ENCODE measurements at regions not wholly inside any gene's neighbourhood (a gene's known extent, or its start where the extent isn't known, plus 50 kb on each side); places are given as distances from the start of the nearest gene placed in this dataset.

DNA sequence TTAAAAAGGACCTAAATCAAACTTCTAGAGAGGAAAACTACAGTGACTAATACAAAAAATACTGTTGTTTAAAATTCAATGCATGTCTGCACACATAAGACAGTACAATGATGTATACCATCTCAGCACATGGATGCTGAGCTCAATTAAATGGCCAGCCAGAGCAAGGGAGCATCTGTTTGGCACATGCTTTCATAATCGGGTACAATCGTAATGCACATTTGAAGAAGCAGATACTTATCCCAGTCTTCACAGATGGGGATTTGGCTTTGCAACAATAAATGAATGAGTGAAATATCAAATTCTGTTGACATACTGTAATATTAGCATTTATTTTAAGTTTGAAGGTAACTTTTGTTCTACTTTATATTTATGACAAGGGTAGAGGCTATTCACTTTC lies 187.8 kb downstream of the CRPPA start:
- Mint-ChIP-seq H3K27me3 (ENCODE audit: insufficient read depth, low read depth, poor library complexity) (no peaks in the 10 kb centered on the region), H3K9me3 (peaks cover 14% of the 10 kb centered on the region)
- H3K4me2 ChIP-seq: no peak overlapping the region

DNA sequence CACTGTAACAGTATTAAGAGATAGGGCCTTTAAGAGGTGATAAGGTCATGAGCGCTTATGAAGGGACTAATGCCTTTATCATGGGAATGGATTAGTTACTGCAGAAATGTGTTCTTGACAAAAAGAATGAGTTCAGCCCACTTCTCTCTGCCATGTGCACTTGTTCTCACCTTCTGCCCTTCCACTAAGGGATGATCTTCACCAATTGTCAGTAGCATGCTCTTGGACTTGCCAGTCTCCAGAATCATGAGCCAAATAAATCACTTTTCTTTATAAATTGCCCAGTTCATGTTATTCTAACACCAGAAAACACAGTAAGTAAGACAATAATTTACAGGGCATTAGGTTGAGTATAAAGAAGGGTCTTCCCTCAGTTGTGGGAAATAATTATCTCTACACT lies 189.1 kb downstream of the CRPPA start:
- H3K36me3 ChIP-seq (ENCODE audit: insufficient read depth): no peaks in the 10 kb centered on the region
- TF ChIP-seq POLR2AphosphoS5 (IDR thresholded peaks at IDR 0.05; ENCODE audit: low read depth) (no peak), CREB1 (CRISPR knock-in tag; IDR thresholded peaks at IDR 0.05; ENCODE audit: low read depth) (no peak), ZNF114 (CRISPR knock-in tag; IDR thresholded peaks at IDR 0.05) (no peak)
- TF ChIP-seq, protein P1, sequence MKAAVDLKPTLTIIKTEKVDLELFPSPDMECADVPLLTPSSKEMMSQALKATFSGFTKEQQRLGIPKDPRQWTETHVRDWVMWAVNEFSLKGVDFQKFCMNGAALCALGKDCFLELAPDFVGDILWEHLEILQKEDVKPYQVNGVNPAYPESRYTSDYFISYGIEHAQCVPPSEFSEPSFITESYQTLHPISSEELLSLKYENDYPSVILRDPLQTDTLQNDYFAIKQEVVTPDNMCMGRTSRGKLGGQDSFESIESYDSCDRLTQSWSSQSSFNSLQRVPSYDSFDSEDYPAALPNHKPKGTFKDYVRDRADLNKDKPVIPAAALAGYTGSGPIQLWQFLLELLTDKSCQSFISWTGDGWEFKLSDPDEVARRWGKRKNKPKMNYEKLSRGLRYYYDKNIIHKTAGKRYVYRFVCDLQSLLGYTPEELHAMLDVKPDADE (IDR thresholded peaks at IDR 0.05): no peak
- TF ChIP-seq, protein P2, sequence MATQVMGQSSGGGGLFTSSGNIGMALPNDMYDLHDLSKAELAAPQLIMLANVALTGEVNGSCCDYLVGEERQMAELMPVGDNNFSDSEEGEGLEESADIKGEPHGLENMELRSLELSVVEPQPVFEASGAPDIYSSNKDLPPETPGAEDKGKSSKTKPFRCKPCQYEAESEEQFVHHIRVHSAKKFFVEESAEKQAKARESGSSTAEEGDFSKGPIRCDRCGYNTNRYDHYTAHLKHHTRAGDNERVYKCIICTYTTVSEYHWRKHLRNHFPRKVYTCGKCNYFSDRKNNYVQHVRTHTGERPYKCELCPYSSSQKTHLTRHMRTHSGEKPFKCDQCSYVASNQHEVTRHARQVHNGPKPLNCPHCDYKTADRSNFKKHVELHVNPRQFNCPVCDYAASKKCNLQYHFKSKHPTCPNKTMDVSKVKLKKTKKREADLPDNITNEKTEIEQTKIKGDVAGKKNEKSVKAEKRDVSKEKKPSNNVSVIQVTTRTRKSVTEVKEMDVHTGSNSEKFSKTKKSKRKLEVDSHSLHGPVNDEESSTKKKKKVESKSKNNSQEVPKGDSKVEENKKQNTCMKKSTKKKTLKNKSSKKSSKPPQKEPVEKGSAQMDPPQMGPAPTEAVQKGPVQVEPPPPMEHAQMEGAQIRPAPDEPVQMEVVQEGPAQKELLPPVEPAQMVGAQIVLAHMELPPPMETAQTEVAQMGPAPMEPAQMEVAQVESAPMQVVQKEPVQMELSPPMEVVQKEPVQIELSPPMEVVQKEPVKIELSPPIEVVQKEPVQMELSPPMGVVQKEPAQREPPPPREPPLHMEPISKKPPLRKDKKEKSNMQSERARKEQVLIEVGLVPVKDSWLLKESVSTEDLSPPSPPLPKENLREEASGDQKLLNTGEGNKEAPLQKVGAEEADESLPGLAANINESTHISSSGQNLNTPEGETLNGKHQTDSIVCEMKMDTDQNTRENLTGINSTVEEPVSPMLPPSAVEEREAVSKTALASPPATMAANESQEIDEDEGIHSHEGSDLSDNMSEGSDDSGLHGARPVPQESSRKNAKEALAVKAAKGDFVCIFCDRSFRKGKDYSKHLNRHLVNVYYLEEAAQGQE (IDR thresholded peaks at IDR 0.05; ENCODE audit: unreplicated experiment): no peak

More for the DNA sequence above, 187.8 kb downstream of the CRPPA start:
- DNase-seq (ENCODE audit: low spot score) (no peak), ATAC-seq (no peak)
- Mint-ChIP-seq H3K36me3 (ENCODE audit: low read depth) (0 out of 3 replicates have a peak, but pooled peaks cover 5% of the 10 kb centered on the region), H3K27ac (no peak overlapping the region), H3K4me1 (no peaks in the 10 kb centered on the region), H3K4me3 (no peak overlapping the region)
- H3K4me3 ChIP-seq: no peak overlapping the region
- no peaks in the 10 kb centered on the region for H3F3A ChIP-seq (replicated peaks; ENCODE audit: low read depth)
- H2AFZ ChIP-seq: no peak overlapping the region
- no peaks in the 10 kb centered on the region for H4K20me1 ChIP-seq (replicated peaks; ENCODE audit: insufficient read depth)
- no peaks in the 10 kb centered on the region for H3K27me3 ChIP-seq (ENCODE audit: insufficient read depth)
- no peaks in the 10 kb centered on the region for H3K4me1 ChIP-seq (ENCODE audit: insufficient read depth)
- no peaks in the 10 kb centered on the region for H3K79me2 ChIP-seq (replicated peaks; ENCODE audit: insufficient read depth)
- H3K36me3 ChIP-seq (ENCODE audit: insufficient read depth): no peaks in the 10 kb centered on the region
- H3K27ac ChIP-seq (ENCODE audit: low read depth): no peak overlapping the region
- H3K9me2 ChIP-seq (ENCODE audit: insufficient read depth): no peaks in the 10 kb centered on the region
- no peak for TF ChIP-seq JUNB (IDR thresholded peaks at IDR 0.05; ENCODE audit: unreplicated experiment)
- no peak for TF ChIP-seq EZH2phosphoT487 (IDR thresholded peaks at IDR 0.05; ENCODE audit: unreplicated experiment)
- no peak for TF ChIP-seq NANOG (IDR thresholded peaks at IDR 0.05; ENCODE audit: borderline replicate concordance)
- TF ChIP-seq, protein P3, sequence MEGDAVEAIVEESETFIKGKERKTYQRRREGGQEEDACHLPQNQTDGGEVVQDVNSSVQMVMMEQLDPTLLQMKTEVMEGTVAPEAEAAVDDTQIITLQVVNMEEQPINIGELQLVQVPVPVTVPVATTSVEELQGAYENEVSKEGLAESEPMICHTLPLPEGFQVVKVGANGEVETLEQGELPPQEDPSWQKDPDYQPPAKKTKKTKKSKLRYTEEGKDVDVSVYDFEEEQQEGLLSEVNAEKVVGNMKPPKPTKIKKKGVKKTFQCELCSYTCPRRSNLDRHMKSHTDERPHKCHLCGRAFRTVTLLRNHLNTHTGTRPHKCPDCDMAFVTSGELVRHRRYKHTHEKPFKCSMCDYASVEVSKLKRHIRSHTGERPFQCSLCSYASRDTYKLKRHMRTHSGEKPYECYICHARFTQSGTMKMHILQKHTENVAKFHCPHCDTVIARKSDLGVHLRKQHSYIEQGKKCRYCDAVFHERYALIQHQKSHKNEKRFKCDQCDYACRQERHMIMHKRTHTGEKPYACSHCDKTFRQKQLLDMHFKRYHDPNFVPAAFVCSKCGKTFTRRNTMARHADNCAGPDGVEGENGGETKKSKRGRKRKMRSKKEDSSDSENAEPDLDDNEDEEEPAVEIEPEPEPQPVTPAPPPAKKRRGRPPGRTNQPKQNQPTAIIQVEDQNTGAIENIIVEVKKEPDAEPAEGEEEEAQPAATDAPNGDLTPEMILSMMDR (conservative IDR thresholded peaks at IDR 0.05; ENCODE audit: low read depth in 2 of 2): no peak
- no peak for TF ChIP-seq POLR2AphosphoS5 (IDR thresholded peaks at IDR 0.05; ENCODE audit: low read depth)
- no peak for TF ChIP-seq ZNF331 (CRISPR knock-in tag; IDR thresholded peaks at IDR 0.05; ENCODE audit: low read depth)
- TF ChIP-seq ZNF114 (CRISPR knock-in tag; IDR thresholded peaks at IDR 0.05): no peak

More for the DNA sequence above, 189.1 kb downstream of the CRPPA start:
- Histone ChIP-seq H3K4me3 (no peak overlapping the region), H4K20me1 (replicated peaks; ENCODE audit: insufficient read depth) (no peaks in the 10 kb centered on the region), H3K4me1 (ENCODE audit: insufficient read depth) (no peaks in the 10 kb centered on the region), H3K27me3 (ENCODE audit: insufficient read depth) (no peaks in the 10 kb centered on the region), H3F3A (replicated peaks; ENCODE audit: low read depth) (no peaks in the 10 kb centered on the region), H3K27ac (ENCODE audit: low read depth) (no peak overlapping the region), H3K9me2 (ENCODE audit: insufficient read depth) (no peaks in the 10 kb centered on the region; the same call in 1 of the 2 replicates), H3K79me2 (replicated peaks; ENCODE audit: insufficient read depth) (no peaks in the 10 kb centered on the region), H3K4me2 (no peak overlapping the region), H2AFZ (no peak overlapping the region)
- H3K36me3 Mint-ChIP-seq (ENCODE audit: low read depth): 0 out of 3 replicates have a peak, but pooled peaks cover 5% of the 10 kb centered on the region
- no peaks in the 10 kb centered on the region for H3K4me1 Mint-ChIP-seq
- H3K9me3 Mint-ChIP-seq: peaks cover 14% of the 10 kb centered on the region
- no peak overlapping the region for H3K4me3 Mint-ChIP-seq
- no peaks in the 10 kb centered on the region for H3K27me3 Mint-ChIP-seq (ENCODE audit: insufficient read depth, low read depth, poor library complexity)
- DNase-seq (ENCODE audit: low spot score) (no peak), ATAC-seq (no peak)
- no peak overlapping the region for H3K27ac Mint-ChIP-seq

Measured in GM23338 (cell line).